Gastroesophageal sphincter (tissue), 3 donors: ENCODE measurements at regions not wholly inside any gene's neighbourhood (a gene's known extent, or its start where the extent isn't known, plus 50 kb on each side); places are given as distances from the start of the nearest gene placed in this dataset.

Experiments used
- EP300 ChIP-seq: sonication (generic); formaldehyde crosslinking; IDR thresholded peaks from one replicate; pipeline ENCODE4 v1.6.1; 2017; ENCODE audit warnings: antibody characterized with exemption, mild to moderate bottlenecking
- POLR2A ChIP-seq, 2 donors: fragments of 450-650 bp; IDR thresholded peaks; one replicate each; pipeline ENCODE4 v1.6.1; 2017; ENCODE audit warnings: antibody characterized with exemption in 2 of 2, mild to moderate bottlenecking in 2 of 2, moderate library complexity in 1 of 2
- POLR2AphosphoS5 ChIP-seq: sonication (generic); formaldehyde crosslinking; IDR thresholded peaks from one replicate; pipeline ENCODE4 v1.6.1; 2017; ENCODE audit warnings: antibody characterized with exemption
- TF ChIP-seq, protein P1 (sequence below), 4 experiments: fragments of 200-600 bp in 2 of 4; fragments of 450-650 bp in 2 of 4; sonication (generic) in 1 of 4; IDR thresholded peaks; one replicate each; pipeline ENCODE4 v1.5.1; 2017 to 2019; ENCODE audit warnings: antibody characterized with exemption in 4 of 4, mild to moderate bottlenecking in 2 of 4, moderate library complexity in 2 of 4

GRCh38 chr18:40249390-40250080, 1705.5 kb upstream of the PIK3C3 start:
- TF ChIP-seq POLR2A (IDR thresholded peaks at IDR 0.05), result no peak
- TF ChIP-seq POLR2AphosphoS5, result no peak
- TF ChIP-seq, protein P1, sequence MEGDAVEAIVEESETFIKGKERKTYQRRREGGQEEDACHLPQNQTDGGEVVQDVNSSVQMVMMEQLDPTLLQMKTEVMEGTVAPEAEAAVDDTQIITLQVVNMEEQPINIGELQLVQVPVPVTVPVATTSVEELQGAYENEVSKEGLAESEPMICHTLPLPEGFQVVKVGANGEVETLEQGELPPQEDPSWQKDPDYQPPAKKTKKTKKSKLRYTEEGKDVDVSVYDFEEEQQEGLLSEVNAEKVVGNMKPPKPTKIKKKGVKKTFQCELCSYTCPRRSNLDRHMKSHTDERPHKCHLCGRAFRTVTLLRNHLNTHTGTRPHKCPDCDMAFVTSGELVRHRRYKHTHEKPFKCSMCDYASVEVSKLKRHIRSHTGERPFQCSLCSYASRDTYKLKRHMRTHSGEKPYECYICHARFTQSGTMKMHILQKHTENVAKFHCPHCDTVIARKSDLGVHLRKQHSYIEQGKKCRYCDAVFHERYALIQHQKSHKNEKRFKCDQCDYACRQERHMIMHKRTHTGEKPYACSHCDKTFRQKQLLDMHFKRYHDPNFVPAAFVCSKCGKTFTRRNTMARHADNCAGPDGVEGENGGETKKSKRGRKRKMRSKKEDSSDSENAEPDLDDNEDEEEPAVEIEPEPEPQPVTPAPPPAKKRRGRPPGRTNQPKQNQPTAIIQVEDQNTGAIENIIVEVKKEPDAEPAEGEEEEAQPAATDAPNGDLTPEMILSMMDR (IDR thresholded peaks at IDR 0.05), result no peak
- no peak for TF ChIP-seq EP300
